IMR-90 (cell line): ENCODE measurements at regions not wholly inside any gene's neighbourhood (a gene's known extent, or its start where the extent isn't known, plus 50 kb on each side); places are given as distances from the start of the nearest gene placed in this dataset.

Experiments
- ATAC-seq: fragments of 200-7000 bp; cut with Tn5 transposase; 2 replicates; pipeline ENCODE4 v1.9.1; 2020; ENCODE audit warnings: low read depth, mild to moderate bottlenecking, moderate library complexity
- BruUV-seq: library from RNA; stranded (reverse); fragments of 400-500 nt; replicated peaks from 2 replicates; lab custom pipeline; 2021; lab: Mats Ljungman, UMichigan
- CTCF ChIA-PET: fragments of 300-600 bp; formaldehyde crosslinking; extraction: SDS; loops from one replicate; lab custom pipeline; 2021; ENCODE audit warnings: antibody characterized with exemption; lab: Yijun Ruan, JAX
- POLR2A ChIA-PET: fragments of 300-600 bp; sonication (Branson Sonifier 250); formaldehyde crosslinking; loops from one replicate; lab custom pipeline; 2022; ENCODE audit warnings: antibody characterized with exemption; ENCODE audit not compliant: unreplicated experiment; lab: Charles Lee
- DNase-seq: peaks from one replicate; pipeline ENCODE4 v3.0.0; 2013
- H2AFZ ChIP-seq: replicated peaks from 2 replicates; pipeline ENCODE3; 2013; ENCODE audit warnings: low read length, mild to moderate bottlenecking; ENCODE audit not compliant: poor library complexity
- H2AK5ac ChIP-seq: 2 replicates; pipeline ENCODE4 v1.6.1; 2013; ENCODE audit warnings: low read depth, low read length, inconsistent platforms
- H2AK9ac ChIP-seq: replicated peaks from 2 replicates; pipeline ENCODE3; 2013; ENCODE audit warnings: mild to moderate bottlenecking, low read depth, low read length, moderate library complexity; ENCODE audit not compliant: poor library complexity
- H2BK120ac ChIP-seq: 2 replicates; pipeline ENCODE4 v1.6.1; 2013; ENCODE audit warnings: low read depth, low read length, inconsistent platforms
- H2BK15ac ChIP-seq: 3 replicates; pipeline ENCODE4 v1.6.1; 2013; ENCODE audit warnings: low read depth, low read length, inconsistent platforms
- H2BK20ac ChIP-seq: 2 replicates; pipeline ENCODE4 v1.6.1; 2013; ENCODE audit warnings: low read depth, mild to moderate bottlenecking, inconsistent platforms, low read length, moderate library complexity
- H2BK5ac ChIP-seq: 2 replicates; pipeline ENCODE4 v1.6.1; 2013; ENCODE audit warnings: mild to moderate bottlenecking, low read depth, low read length, inconsistent platforms; ENCODE audit not compliant: poor library complexity, severe bottlenecking
- H3K14ac ChIP-seq: replicated peaks from 2 replicates; pipeline ENCODE4 v1.6.1; 2013; ENCODE audit warnings: low read depth, low read length, inconsistent platforms
- H3K18ac ChIP-seq: 2 replicates; pipeline ENCODE4 v1.6.1; 2013; ENCODE audit warnings: low read depth, low read length, control low read depth
- H3K23ac ChIP-seq: 2 replicates; pipeline ENCODE4 v1.6.1; 2013; ENCODE audit warnings: low read depth, low read length, inconsistent platforms
- H3K27ac ChIP-seq: 2 replicates; pipeline ENCODE4 v1.5.1; 2013; ENCODE audit warnings: mild to moderate bottlenecking, control low read depth, low read length; ENCODE audit not compliant: insufficient read depth
- H3K27me3 ChIP-seq: 2 replicates; pipeline ENCODE4 v1.6.1; 2013; ENCODE audit warnings: low read length; ENCODE audit not compliant: control insufficient read depth, insufficient read depth
- H3K36me3 ChIP-seq: 2 replicates; pipeline ENCODE4 v1.6.1; 2013; ENCODE audit warnings: low read length, mixed read lengths; ENCODE audit not compliant: control insufficient read depth, insufficient read depth
- H3K4ac ChIP-seq: 2 replicates; pipeline ENCODE4 v1.6.1; 2013; ENCODE audit warnings: low read depth, low read length, inconsistent platforms
- H3K4me1 ChIP-seq: 2 replicates; pipeline ENCODE4 v1.6.1; 2013; ENCODE audit warnings: low read length, mixed read lengths; ENCODE audit not compliant: control insufficient read depth, insufficient read depth
- H3K4me2 ChIP-seq: 2 replicates; pipeline ENCODE4 v1.6.1; 2013; ENCODE audit warnings: low read depth, mild to moderate bottlenecking, control low read depth, low read length, moderate library complexity
- H3K4me3 ChIP-seq: 2 replicates; pipeline ENCODE4 v1.5.1; 2013; ENCODE audit warnings: low read depth, mild to moderate bottlenecking, control low read depth, low read length, moderate library complexity; ENCODE audit not compliant: insufficient read depth
- H3K56ac ChIP-seq: 2 replicates; pipeline ENCODE4 v1.6.1; 2013; ENCODE audit warnings: low read length, inconsistent platforms; ENCODE audit not compliant: insufficient read depth; ENCODE audit errors: extremely low read depth
- H3K79me1 ChIP-seq, 2 experiments: 2 replicates each; pipeline ENCODE4 v1.6.1; 2013; ENCODE audit warnings: low read length in 2 of 2, inconsistent platforms in 1 of 2, low read depth in 1 of 2
- H3K9ac ChIP-seq: 2 replicates; pipeline ENCODE4 v1.6.1; 2013; ENCODE audit warnings: low read depth, low read length, control low read depth
- H3K9me1 ChIP-seq: 2 replicates; pipeline ENCODE4 v1.6.1; 2013; ENCODE audit warnings: low read length, inconsistent platforms; ENCODE audit not compliant: insufficient read depth
- H3K9me3 ChIP-seq: 2 replicates; pipeline ENCODE4 v1.6.1; 2013; ENCODE audit warnings: low read length; ENCODE audit not compliant: control insufficient read depth, insufficient read depth
- H4K20me1 ChIP-seq: 2 replicates; pipeline ENCODE4 v1.6.1; 2013; ENCODE audit warnings: low read length, inconsistent platforms; ENCODE audit not compliant: insufficient read depth
- H4K5ac ChIP-seq: 2 replicates; pipeline ENCODE4 v1.6.1; 2013; ENCODE audit warnings: mild to moderate bottlenecking, low read depth, low read length, control low read depth
- H4K8ac ChIP-seq, 2 experiments: 2 replicates each; pipeline ENCODE4 v1.6.1; 2013; ENCODE audit warnings: low read depth in 2 of 2, low read length in 2 of 2, control low read depth in 1 of 2, inconsistent platforms in 1 of 2
- H4K91ac ChIP-seq: 2 replicates; pipeline ENCODE4 v1.6.1; 2013; ENCODE audit warnings: low read depth, low read length, inconsistent platforms; ENCODE audit not compliant: insufficient read depth
- CEBPB ChIP-seq: IDR thresholded peaks from 2 replicates; pipeline ENCODE4 v1.6.1; 2012; ENCODE audit warnings: low read depth, low read length, improper control_type of control experiment
- FOS ChIP-seq: fragments of 150-350 bp; IDR thresholded peaks from 2 replicates; pipeline ENCODE4 v1.6.1; 2016; ENCODE audit warnings: low read depth, low read length
- MAFK ChIP-seq: IDR thresholded peaks from 2 replicates; pipeline ENCODE4 v1.6.1; 2012; ENCODE audit warnings: low read depth, low read length, improper control_type of control experiment
- MXI1 ChIP-seq: IDR thresholded peaks from 2 replicates; pipeline ENCODE4 v1.6.1; 2012; ENCODE audit warnings: low read depth, mild to moderate bottlenecking, low read length, moderate library complexity, borderline replicate concordance
- RCOR1 ChIP-seq: IDR thresholded peaks from 2 replicates; pipeline ENCODE4 v1.6.1; 2012; ENCODE audit warnings: mild to moderate bottlenecking, low read length, improper control_type of control experiment; ENCODE audit not compliant: insufficient replicate concordance
- WGBS, 2 experiments: methylation state at CpG; one replicate each; pipeline versions ENCODE4 v1.1.5 to v1.1.7; 2013; ENCODE audit warnings: missing lambda C conversion rate in 2 of 2; ENCODE audit not compliant: insufficient read length in 1 of 2; ENCODE audit errors: extremely low coverage in 2 of 2; 5-methylcytosine and 5-hydroxymethylcytosine counted together
- dilution Hi-C: fragments of 300-500 bp; cut with HindIII; formaldehyde crosslinking; loops from one replicate; pipeline ENCODE4 v1.14.3; 2018; ENCODE audit warnings: low sequenced_read_pairs; ENCODE audit not compliant: unreplicated experiment
- in situ Hi-C: fragments of 300-500 bp; cut with MboI; formaldehyde crosslinking; loops from 3 replicates; pipeline ENCODE4 v1.14.3; 2019; ENCODE audit warnings: low sequenced_read_pairs, inconsistent platforms, mixed read lengths
- intact Hi-C: fragments of 100-400 bp; cut with micrococcal nuclease; formaldehyde crosslinking; loops from 2 replicates; pipeline ENCODE4 v1.10.0; 2022
- TF ChIP-seq, protein P1 (sequence below): conservative IDR thresholded peaks from 2 replicates; pipeline ENCODE4 v1.5.1; 2012; ENCODE audit warnings: mild to moderate bottlenecking, low read depth, low read length, improper control_type of control experiment
- TF ChIP-seq, protein P2 (sequence below): fragments of 150-350 bp; IDR thresholded peaks from 2 replicates; pipeline ENCODE4 v1.6.1; 2017; ENCODE audit warnings: mild to moderate bottlenecking, antibody characterized with exemption, low read length, low read depth

DNA sequence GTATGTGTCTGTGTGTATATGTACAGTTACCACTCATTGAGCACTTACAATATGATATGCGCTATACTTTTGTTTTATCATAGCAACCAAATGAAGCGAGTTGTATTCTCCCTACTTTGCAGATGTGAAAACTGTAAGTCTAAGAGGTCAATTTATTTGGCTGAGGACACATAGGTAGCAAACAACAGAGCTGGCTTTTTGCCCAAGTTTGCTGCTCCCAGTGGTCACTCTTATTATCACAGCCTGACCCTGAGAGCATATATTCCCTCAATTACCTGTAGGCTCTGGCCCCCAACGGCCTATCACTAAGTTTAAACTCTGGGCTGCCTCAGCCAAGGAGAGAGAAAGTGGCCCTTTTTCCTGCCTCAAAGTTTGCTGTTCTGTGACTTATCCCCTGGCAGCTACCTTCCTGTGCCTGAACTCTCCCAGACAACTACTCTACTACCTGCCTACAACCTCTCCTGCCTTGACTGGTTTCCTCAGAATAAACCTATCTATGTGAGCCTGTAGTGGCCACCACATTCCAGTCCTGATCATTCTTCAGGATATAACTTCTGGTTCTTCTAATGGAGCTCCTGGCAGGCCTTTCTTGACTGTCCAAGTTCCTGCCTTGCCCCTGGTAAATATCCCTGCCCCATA lies 221.8 kb downstream of the FRK start:
- Histone ChIP-seq H3K9me3 (no peaks in the 10 kb centered on the region), H3K18ac (no peak overlapping the region), H3K27me3 (no peaks in the 10 kb centered on the region), H3K23ac (no peak overlapping the region), H4K5ac (no peak overlapping the region), H3K14ac (no peak overlapping the region), H3K4me3 (no peak overlapping the region), H4K20me1 (no peaks in the 10 kb centered on the region), H2BK20ac (no peak overlapping the region), H3K4me1 (no peaks in the 10 kb centered on the region), H3K27ac (no peak overlapping the region), H3K9ac (no peak overlapping the region), H2AFZ (no peak overlapping the region), H2BK5ac (no peak overlapping the region), H3K56ac (no peak overlapping the region), H2BK15ac (no peak overlapping the region), H3K9me1 (no peaks in the 10 kb centered on the region), H3K36me3 (no peaks in the 10 kb centered on the region), H2AK9ac (no peak overlapping the region), H3K4ac (no peak overlapping the region), H2BK120ac (no peak overlapping the region), H2AK5ac (no peak overlapping the region), H4K91ac (no peak overlapping the region), H3K4me2 (no peak overlapping the region), H3K79me1 (no peaks in the 10 kb centered on the region), H4K8ac (no peak overlapping the region)
- in situ Hi-C loops = no loop called here
- BruUV-seq = no TSS peak
- dilution Hi-C loops = no loop called here
- CTCF ChIA-PET = interaction anchor here (0.9 to 1.2 kb wide), 2 partner anchors 10 to 26 kb away, joined by 4 to 6 read pairs; no protein-coding TSS in a partner anchor
- POLR2A ChIA-PET = no interaction called here
- TF ChIP-seq MAFK = no peak
- no peak for TF ChIP-seq FOS
- TF ChIP-seq, protein P1, sequence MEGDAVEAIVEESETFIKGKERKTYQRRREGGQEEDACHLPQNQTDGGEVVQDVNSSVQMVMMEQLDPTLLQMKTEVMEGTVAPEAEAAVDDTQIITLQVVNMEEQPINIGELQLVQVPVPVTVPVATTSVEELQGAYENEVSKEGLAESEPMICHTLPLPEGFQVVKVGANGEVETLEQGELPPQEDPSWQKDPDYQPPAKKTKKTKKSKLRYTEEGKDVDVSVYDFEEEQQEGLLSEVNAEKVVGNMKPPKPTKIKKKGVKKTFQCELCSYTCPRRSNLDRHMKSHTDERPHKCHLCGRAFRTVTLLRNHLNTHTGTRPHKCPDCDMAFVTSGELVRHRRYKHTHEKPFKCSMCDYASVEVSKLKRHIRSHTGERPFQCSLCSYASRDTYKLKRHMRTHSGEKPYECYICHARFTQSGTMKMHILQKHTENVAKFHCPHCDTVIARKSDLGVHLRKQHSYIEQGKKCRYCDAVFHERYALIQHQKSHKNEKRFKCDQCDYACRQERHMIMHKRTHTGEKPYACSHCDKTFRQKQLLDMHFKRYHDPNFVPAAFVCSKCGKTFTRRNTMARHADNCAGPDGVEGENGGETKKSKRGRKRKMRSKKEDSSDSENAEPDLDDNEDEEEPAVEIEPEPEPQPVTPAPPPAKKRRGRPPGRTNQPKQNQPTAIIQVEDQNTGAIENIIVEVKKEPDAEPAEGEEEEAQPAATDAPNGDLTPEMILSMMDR = peak; percentile 37; the same call in 1 of the 2 replicates
- TF ChIP-seq RCOR1 = no peak
- TF ChIP-seq, protein P2, sequence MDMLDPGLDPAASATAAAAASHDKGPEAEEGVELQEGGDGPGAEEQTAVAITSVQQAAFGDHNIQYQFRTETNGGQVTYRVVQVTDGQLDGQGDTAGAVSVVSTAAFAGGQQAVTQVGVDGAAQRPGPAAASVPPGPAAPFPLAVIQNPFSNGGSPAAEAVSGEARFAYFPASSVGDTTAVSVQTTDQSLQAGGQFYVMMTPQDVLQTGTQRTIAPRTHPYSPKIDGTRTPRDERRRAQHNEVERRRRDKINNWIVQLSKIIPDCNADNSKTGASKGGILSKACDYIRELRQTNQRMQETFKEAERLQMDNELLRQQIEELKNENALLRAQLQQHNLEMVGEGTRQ = no peak
- no peak for TF ChIP-seq MXI1
- TF ChIP-seq CEBPB = no peak
- no peak for ATAC-seq
- intact Hi-C loops = no loop called here
- WGBS, 2 experiments = 0% methylated on average over 1 of the region's 3 CpGs; no CpG with 5 or more reads in 1 of the 2 experiments
- DNase-seq = peak; percentile 13
